ENCODE measurements at regions not wholly inside any gene's neighbourhood (a gene's known extent, or its start where the extent isn't known, plus 50 kb on each side); places are given as distances from the start of the nearest gene placed in this dataset.

DNA sequence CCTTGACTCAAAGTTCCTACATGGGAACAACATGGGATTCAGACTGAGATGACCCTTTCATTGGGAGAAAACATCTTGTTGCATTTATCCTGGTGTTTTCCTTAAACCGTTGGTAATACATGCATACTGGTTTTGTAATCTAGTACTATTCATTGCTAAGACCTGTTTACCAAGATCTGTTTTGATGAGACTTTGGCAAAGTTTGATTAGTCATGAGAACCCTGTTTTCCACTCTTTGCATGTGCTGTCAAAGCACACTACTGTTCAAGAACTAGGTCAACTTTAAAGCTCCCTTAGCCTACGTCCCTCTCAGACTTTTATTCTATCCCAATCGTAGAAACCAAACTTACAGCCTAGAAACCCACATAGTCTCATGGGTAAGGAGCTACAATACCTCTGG lies 650.9 kb downstream of the GATA3 start:
- H3K9me3 ChIP-seq (replicated peaks; ENCODE audit: control insufficient read depth, insufficient read depth, low read length): no peaks in the 10 kb centered on the region
- no peak for ATAC-seq
- TF ChIP-seq TBL1XR1 (IDR thresholded peaks at IDR 0.05; ENCODE audit: low read depth, low read length) (no peak), RCOR1 (conservative IDR thresholded peaks at IDR 0.05; ENCODE audit: low read depth, low read length) (no peak), HDAC2 (IDR thresholded peaks at IDR 0.05) (no peak), GATAD2B (conservative IDR thresholded peaks at IDR 0.05; ENCODE audit: low read depth) (no peak), POLR2A (IDR thresholded peaks at IDR 0.05; ENCODE audit: low read depth, low read length) (no peak), SRF (IDR thresholded peaks at IDR 0.05; ENCODE audit: low read depth in 2 of 2, low read length in 2 of 2) (no peak), MYC (IDR thresholded peaks at IDR 0.05; ENCODE audit: insufficient read depth, insufficient read length, insufficient replicate concordance, low read length, severe bottlenecking) (no peak), NFXL1 (IDR thresholded peaks at IDR 0.05; ENCODE audit: borderline replicate concordance) (no peak), BHLHE40 (IDR thresholded peaks at IDR 0.05; ENCODE audit: borderline replicate concordance in 1 of 2, low read depth in 2 of 2, low read length in 1 of 2) (no peak), NR2C1 (IDR thresholded peaks at IDR 0.05) (no peak), GABPA (IDR thresholded peaks at IDR 0.05; ENCODE audit: low read depth) (no peak), HCFC1 (IDR thresholded peaks at IDR 0.05; ENCODE audit: low read length) (no peak)
- TF ChIP-seq, protein P1, sequence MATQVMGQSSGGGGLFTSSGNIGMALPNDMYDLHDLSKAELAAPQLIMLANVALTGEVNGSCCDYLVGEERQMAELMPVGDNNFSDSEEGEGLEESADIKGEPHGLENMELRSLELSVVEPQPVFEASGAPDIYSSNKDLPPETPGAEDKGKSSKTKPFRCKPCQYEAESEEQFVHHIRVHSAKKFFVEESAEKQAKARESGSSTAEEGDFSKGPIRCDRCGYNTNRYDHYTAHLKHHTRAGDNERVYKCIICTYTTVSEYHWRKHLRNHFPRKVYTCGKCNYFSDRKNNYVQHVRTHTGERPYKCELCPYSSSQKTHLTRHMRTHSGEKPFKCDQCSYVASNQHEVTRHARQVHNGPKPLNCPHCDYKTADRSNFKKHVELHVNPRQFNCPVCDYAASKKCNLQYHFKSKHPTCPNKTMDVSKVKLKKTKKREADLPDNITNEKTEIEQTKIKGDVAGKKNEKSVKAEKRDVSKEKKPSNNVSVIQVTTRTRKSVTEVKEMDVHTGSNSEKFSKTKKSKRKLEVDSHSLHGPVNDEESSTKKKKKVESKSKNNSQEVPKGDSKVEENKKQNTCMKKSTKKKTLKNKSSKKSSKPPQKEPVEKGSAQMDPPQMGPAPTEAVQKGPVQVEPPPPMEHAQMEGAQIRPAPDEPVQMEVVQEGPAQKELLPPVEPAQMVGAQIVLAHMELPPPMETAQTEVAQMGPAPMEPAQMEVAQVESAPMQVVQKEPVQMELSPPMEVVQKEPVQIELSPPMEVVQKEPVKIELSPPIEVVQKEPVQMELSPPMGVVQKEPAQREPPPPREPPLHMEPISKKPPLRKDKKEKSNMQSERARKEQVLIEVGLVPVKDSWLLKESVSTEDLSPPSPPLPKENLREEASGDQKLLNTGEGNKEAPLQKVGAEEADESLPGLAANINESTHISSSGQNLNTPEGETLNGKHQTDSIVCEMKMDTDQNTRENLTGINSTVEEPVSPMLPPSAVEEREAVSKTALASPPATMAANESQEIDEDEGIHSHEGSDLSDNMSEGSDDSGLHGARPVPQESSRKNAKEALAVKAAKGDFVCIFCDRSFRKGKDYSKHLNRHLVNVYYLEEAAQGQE (IDR thresholded peaks at IDR 0.05; ENCODE audit: low read depth, low read length): no peak
- TF ChIP-seq, protein P2, sequence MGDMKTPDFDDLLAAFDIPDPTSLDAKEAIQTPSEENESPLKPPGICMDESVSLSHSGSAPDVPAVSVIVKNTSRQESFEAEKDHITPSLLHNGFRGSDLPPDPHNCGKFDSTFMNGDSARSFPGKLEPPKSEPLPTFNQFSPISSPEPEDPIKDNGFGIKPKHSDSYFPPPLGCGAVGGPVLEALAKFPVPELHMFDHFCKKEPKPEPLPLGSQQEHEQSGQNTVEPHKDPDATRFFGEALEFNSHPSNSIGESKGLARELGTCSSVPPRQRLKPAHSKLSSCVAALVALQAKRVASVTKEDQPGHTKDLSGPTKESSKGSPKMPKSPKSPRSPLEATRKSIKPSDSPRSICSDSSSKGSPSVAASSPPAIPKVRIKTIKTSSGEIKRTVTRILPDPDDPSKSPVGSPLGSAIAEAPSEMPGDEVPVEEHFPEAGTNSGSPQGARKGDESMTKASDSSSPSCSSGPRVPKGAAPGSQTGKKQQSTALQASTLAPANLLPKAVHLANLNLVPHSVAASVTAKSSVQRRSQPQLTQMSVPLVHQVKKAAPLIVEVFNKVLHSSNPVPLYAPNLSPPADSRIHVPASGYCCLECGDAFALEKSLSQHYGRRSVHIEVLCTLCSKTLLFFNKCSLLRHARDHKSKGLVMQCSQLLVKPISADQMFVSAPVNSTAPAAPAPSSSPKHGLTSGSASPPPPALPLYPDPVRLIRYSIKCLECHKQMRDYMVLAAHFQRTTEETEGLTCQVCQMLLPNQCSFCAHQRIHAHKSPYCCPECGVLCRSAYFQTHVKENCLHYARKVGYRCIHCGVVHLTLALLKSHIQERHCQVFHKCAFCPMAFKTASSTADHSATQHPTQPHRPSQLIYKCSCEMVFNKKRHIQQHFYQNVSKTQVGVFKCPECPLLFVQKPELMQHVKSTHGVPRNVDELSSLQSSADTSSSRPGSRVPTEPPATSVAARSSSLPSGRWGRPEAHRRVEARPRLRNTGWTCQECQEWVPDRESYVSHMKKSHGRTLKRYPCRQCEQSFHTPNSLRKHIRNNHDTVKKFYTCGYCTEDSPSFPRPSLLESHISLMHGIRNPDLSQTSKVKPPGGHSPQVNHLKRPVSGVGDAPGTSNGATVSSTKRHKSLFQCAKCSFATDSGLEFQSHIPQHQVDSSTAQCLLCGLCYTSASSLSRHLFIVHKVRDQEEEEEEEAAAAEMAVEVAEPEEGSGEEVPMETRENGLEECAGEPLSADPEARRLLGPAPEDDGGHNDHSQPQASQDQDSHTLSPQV (IDR thresholded peaks at IDR 0.05): no peak
- TF ChIP-seq, protein P3, sequence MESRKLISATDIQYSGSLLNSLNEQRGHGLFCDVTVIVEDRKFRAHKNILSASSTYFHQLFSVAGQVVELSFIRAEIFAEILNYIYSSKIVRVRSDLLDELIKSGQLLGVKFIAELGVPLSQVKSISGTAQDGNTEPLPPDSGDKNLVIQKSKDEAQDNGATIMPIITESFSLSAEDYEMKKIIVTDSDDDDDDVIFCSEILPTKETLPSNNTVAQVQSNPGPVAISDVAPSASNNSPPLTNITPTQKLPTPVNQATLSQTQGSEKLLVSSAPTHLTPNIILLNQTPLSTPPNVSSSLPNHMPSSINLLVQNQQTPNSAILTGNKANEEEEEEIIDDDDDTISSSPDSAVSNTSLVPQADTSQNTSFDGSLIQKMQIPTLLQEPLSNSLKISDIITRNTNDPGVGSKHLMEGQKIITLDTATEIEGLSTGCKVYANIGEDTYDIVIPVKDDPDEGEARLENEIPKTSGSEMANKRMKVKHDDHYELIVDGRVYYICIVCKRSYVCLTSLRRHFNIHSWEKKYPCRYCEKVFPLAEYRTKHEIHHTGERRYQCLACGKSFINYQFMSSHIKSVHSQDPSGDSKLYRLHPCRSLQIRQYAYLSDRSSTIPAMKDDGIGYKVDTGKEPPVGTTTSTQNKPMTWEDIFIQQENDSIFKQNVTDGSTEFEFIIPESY (IDR thresholded peaks at IDR 0.05): no peak
- TF ChIP-seq, protein P4, sequence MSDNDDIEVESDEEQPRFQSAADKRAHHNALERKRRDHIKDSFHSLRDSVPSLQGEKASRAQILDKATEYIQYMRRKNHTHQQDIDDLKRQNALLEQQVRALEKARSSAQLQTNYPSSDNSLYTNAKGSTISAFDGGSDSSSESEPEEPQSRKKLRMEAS (IDR thresholded peaks at IDR 0.05; ENCODE audit: low read depth, low read length): no peak
- no peak overlapping the region for H3K4me2 ChIP-seq (ENCODE audit: control insufficient read depth, insufficient read depth)
- no peak for FAIRE-seq
- no peaks in the 10 kb centered on the region for H3K36me3 ChIP-seq (ENCODE audit: control insufficient read depth in 2 of 2, insufficient read depth in 2 of 2, low read length in 1 of 2)
- H3K79me2 ChIP-seq (ENCODE audit: control insufficient read depth, insufficient read depth, low read length): no peaks in the 10 kb centered on the region
- SMC1A ChIA-PET (ENCODE audit: uncharacterized antibody, unreplicated experiment): no interaction called here
- RAD21 ChIA-PET (ENCODE audit: unreplicated experiment): no interaction called here
- no peak overlapping the region for H2AFZ ChIP-seq (ENCODE audit: control insufficient read depth, low read depth, low read length)
- intact Hi-C loops (cut with micrococcal nuclease; ENCODE audit: unreplicated experiment) (no loop called here), in situ Hi-C loops (cut with MboI) (no loop called here)
- 3% methylated on average over 3 of the region's 3 CpGs for WGBS (ENCODE audit: insufficient coverage, insufficient replicate concordance, low lambda C conversion rate, missing lambda C conversion rate)
- CTCF ChIA-PET: no interaction called here
- H3K4me1 ChIP-seq (ENCODE audit: control insufficient read depth, insufficient read depth, low read length): no peaks in the 10 kb centered on the region
- H3K27ac ChIP-seq (ENCODE audit: control insufficient read depth, insufficient read depth): no peak overlapping the region
- no peak for DNase-seq (ENCODE audit: low read depth, low spot score)
- H3K9ac ChIP-seq (ENCODE audit: control insufficient read depth, insufficient read depth, low read length): no peak overlapping the region
- no peaks in the 10 kb centered on the region for H4K20me1 ChIP-seq (ENCODE audit: control insufficient read depth, insufficient read depth)
- no peak overlapping the region for H3K4me3 ChIP-seq
- no peaks in the 10 kb centered on the region for H3K27me3 ChIP-seq (replicated peaks in 1 of 2; ENCODE audit: control insufficient read depth in 2 of 2, insufficient read depth in 2 of 2, low read length in 1 of 2)
- POLR2A ChIA-PET: no interaction called here
- BruUV-seq (replicated peaks): no TSS peak
